B cell (primary cell): ENCODE measurements at regions not wholly inside any gene's neighbourhood (a gene's known extent, or its start where the extent isn't known, plus 50 kb on each side); places are given as distances from the start of the nearest gene placed in this dataset.

Experiments used
- CTCF ChIP-seq: fragments of 200-600 bp; IDR thresholded peaks from one replicate; pipeline ENCODE4 v1.8.0; 2022; ENCODE audit warnings: antibody characterized with exemption, mild to moderate bottlenecking
- EZH2 ChIP-seq: IDR thresholded peaks from 2 replicates; pipeline ENCODE4 v1.6.1; 2012; ENCODE audit warnings: borderline replicate concordance, low read depth, mild to moderate bottlenecking, moderate library complexity, low read length; ENCODE audit not compliant: insufficient read depth, poor library complexity, severe bottlenecking

DNA sequence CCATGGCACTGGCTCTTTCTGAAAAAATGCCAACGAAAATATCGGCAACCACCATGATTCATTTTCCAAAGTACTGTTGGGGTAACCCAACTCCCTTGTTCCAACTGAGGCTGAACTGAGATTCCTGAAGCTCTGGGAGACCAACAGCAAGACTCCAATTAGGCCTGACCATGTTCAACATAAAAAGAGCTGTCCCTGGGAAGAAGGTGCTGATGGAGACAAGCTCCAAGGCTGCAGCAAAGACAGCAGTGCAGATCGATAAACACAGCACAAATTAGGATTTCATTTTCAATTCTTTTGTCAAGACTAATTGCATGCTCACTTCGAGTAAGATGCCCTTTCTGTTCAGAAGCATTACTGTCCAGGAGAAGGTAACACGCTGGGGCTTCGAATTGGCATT is 968.0 kb downstream of the UQCRFS1 start:
- TF ChIP-seq CTCF (no peak), EZH2 (no peak)
